HepG2 (cell line): ENCODE measurements at regions not wholly inside any gene's neighbourhood (a gene's known extent, or its start where the extent isn't known, plus 50 kb on each side); places are given as distances from the start of the nearest gene placed in this dataset.

Source experiments
- ELF4 ChIP-seq: sonication (generic); formaldehyde crosslinking; IDR thresholded peaks from 2 replicates; pipeline ENCODE4 v1.5.0; 2020; ENCODE audit warnings: missing genetic modification reagents, mild to moderate bottlenecking, moderate library complexity, borderline replicate concordance
- ZNF614 ChIP-seq: IDR thresholded peaks from 2 replicates; pipeline ENCODE4 v1.6.1; 2018; ENCODE audit warnings: missing biosample characterization, missing genetic modification reagents, inconsistent platforms, borderline replicate concordance
- ZNF713 ChIP-seq: sonication (generic); formaldehyde crosslinking; IDR thresholded peaks from 2 replicates; pipeline ENCODE4 v1.4.0; 2020; ENCODE audit warnings: mild to moderate bottlenecking, missing genetic modification reagents
- ZNF720 ChIP-seq: sonication (generic); formaldehyde crosslinking; IDR thresholded peaks from 2 replicates; pipeline ENCODE4 v1.4.0; 2020; ENCODE audit warnings: missing genetic modification reagents
- ZNF768 ChIP-seq: sonication (generic); formaldehyde crosslinking; IDR thresholded peaks from 2 replicates; pipeline ENCODE4 v1.4.0; 2020; ENCODE audit warnings: missing genetic modification reagents
- TF ChIP-seq, protein P1 (sequence below), 2 experiments: sonication (generic) in 1 of 2; formaldehyde crosslinking in 1 of 2; IDR thresholded peaks; 2 replicates each; pipeline versions ENCODE4 v1.6.1 to v1.9.0; 2014 to 2022; ENCODE audit warnings: antibody characterized with exemption in 1 of 2, borderline replicate concordance in 1 of 2, inconsistent platforms in 1 of 2, low read depth in 1 of 2, missing genetic modification reagents in 1 of 2
- TF ChIP-seq, protein P2 (sequence below), 2 experiments: IDR thresholded peaks; 2 replicates each; pipeline ENCODE4 v1.6.1; 2011 to 2012; ENCODE audit warnings: low read length in 2 of 2, borderline replicate concordance in 1 of 2, low read depth in 1 of 2, mild to moderate bottlenecking in 1 of 2, moderate library complexity in 1 of 2
- TF ChIP-seq, protein P3 (sequence below): sonication (generic); formaldehyde crosslinking; IDR thresholded peaks from 2 replicates; pipeline ENCODE4 v1.4.0; 2020; ENCODE audit warnings: missing genetic modification reagents
- TF ChIP-seq, protein P4 (sequence below): sonication (generic); formaldehyde crosslinking; IDR thresholded peaks from 2 replicates; pipeline ENCODE4 v1.4.0; 2020; ENCODE audit warnings: mild to moderate bottlenecking, low read depth, missing genetic modification reagents

DNA sequence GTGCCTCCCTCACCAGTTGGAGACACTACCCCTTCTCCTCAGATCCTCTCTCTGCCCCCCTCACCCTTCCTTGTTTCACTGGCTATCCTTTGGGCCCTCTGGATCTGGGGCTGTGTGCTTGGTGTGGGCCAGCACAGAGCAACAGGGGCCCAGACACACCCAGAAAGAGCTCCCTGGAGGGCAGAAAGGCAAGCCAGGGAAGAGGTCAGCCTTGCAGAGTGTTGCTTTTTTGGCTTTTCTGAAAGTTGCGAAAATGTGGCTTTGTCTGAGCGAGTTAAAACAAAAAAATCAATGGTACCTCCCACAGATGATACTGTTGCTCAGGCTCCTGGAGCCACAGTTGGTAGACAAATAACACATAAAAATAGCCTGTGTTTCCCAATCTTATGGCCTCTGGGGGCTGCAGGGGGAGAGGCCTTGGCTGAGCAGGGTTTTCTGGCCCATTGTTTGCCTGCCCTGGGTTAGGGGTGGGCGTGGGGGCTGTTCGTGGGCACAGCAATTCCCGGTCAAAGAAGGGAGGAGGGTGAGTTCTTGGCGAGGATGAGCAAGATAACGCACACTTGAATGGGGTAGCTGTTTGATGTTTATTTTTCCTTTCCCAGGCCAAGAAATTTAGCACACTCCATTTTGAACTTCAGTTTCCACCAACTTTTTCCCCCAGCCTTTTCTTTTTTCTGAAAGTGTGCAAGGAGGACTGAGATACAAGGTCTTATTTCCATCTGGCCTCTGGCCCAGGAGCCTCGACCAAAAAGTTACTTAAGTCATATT, 167.0 kb upstream of the HAAO start (continued):
- TF ChIP-seq, protein P1, sequence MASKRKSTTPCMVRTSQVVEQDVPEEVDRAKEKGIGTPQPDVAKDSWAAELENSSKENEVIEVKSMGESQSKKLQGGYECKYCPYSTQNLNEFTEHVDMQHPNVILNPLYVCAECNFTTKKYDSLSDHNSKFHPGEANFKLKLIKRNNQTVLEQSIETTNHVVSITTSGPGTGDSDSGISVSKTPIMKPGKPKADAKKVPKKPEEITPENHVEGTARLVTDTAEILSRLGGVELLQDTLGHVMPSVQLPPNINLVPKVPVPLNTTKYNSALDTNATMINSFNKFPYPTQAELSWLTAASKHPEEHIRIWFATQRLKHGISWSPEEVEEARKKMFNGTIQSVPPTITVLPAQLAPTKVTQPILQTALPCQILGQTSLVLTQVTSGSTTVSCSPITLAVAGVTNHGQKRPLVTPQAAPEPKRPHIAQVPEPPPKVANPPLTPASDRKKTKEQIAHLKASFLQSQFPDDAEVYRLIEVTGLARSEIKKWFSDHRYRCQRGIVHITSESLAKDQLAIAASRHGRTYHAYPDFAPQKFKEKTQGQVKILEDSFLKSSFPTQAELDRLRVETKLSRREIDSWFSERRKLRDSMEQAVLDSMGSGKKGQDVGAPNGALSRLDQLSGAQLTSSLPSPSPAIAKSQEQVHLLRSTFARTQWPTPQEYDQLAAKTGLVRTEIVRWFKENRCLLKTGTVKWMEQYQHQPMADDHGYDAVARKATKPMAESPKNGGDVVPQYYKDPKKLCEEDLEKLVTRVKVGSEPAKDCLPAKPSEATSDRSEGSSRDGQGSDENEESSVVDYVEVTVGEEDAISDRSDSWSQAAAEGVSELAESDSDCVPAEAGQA (IDR thresholded peaks at IDR 0.05; ENCODE audit: low read depth), result no peak
- TF ChIP-seq, protein P1 (CRISPR knock-in tag; IDR thresholded peaks at IDR 0.05; ENCODE audit: borderline replicate concordance), result no peak
- TF ChIP-seq, protein P2, sequence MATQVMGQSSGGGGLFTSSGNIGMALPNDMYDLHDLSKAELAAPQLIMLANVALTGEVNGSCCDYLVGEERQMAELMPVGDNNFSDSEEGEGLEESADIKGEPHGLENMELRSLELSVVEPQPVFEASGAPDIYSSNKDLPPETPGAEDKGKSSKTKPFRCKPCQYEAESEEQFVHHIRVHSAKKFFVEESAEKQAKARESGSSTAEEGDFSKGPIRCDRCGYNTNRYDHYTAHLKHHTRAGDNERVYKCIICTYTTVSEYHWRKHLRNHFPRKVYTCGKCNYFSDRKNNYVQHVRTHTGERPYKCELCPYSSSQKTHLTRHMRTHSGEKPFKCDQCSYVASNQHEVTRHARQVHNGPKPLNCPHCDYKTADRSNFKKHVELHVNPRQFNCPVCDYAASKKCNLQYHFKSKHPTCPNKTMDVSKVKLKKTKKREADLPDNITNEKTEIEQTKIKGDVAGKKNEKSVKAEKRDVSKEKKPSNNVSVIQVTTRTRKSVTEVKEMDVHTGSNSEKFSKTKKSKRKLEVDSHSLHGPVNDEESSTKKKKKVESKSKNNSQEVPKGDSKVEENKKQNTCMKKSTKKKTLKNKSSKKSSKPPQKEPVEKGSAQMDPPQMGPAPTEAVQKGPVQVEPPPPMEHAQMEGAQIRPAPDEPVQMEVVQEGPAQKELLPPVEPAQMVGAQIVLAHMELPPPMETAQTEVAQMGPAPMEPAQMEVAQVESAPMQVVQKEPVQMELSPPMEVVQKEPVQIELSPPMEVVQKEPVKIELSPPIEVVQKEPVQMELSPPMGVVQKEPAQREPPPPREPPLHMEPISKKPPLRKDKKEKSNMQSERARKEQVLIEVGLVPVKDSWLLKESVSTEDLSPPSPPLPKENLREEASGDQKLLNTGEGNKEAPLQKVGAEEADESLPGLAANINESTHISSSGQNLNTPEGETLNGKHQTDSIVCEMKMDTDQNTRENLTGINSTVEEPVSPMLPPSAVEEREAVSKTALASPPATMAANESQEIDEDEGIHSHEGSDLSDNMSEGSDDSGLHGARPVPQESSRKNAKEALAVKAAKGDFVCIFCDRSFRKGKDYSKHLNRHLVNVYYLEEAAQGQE (IDR thresholded peaks at IDR 0.05; ENCODE audit: borderline replicate concordance in 1 of 2, low read depth in 1 of 2, low read length in 2 of 2), result no peak
- no peak for TF ChIP-seq ZNF720 (CRISPR knock-in tag)
- TF ChIP-seq, protein P3, sequence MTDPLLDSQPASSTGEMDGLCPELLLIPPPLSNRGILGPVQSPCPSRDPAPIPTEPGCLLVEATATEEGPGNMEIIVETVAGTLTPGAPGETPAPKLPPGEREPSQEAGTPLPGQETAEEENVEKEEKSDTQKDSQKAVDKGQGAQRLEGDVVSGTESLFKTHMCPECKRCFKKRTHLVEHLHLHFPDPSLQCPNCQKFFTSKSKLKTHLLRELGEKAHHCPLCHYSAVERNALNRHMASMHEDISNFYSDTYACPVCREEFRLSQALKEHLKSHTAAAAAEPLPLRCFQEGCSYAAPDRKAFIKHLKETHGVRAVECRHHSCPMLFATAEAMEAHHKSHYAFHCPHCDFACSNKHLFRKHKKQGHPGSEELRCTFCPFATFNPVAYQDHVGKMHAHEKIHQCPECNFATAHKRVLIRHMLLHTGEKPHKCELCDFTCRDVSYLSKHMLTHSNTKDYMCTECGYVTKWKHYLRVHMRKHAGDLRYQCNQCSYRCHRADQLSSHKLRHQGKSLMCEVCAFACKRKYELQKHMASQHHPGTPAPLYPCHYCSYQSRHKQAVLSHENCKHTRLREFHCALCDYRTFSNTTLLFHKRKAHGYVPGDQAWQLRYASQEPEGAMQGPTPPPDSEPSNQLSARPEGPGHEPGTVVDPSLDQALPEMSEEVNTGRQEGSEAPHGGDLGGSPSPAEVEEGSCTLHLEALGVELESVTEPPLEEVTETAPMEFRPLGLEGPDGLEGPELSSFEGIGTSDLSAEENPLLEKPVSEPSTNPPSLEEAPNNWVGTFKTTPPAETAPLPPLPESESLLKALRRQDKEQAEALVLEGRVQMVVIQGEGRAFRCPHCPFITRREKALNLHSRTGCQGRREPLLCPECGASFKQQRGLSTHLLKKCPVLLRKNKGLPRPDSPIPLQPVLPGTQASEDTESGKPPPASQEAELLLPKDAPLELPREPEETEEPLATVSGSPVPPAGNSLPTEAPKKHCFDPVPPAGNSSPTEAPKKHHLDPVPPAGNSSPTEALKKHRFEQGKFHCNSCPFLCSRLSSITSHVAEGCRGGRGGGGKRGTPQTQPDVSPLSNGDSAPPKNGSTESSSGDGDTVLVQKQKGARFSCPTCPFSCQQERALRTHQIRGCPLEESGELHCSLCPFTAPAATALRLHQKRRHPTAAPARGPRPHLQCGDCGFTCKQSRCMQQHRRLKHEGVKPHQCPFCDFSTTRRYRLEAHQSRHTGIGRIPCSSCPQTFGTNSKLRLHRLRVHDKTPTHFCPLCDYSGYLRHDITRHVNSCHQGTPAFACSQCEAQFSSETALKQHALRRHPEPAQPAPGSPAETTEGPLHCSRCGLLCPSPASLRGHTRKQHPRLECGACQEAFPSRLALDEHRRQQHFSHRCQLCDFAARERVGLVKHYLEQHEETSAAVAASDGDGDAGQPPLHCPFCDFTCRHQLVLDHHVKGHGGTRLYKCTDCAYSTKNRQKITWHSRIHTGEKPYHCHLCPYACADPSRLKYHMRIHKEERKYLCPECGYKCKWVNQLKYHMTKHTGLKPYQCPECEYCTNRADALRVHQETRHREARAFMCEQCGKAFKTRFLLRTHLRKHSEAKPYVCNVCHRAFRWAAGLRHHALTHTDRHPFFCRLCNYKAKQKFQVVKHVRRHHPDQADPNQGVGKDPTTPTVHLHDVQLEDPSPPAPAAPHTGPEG (CRISPR knock-in tag), result no peak
- TF ChIP-seq, protein P4, sequence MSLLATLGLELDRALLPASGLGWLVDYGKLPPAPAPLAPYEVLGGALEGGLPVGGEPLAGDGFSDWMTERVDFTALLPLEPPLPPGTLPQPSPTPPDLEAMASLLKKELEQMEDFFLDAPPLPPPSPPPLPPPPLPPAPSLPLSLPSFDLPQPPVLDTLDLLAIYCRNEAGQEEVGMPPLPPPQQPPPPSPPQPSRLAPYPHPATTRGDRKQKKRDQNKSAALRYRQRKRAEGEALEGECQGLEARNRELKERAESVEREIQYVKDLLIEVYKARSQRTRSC, result no peak
- no peak for TF ChIP-seq ZNF614 (CRISPR knock-in tag)
- TF ChIP-seq ZNF713 (CRISPR knock-in tag), result no peak
- no peak for TF ChIP-seq ZNF768
- no peak for TF ChIP-seq ELF4 (CRISPR knock-in tag)
